PFSK-1 (cell line): ENCODE measurements at regions not wholly inside any gene's neighbourhood (a gene's known extent, or its start where the extent isn't known, plus 50 kb on each side); places are given as distances from the start of the nearest gene placed in this dataset.

Source experiments
- FOXP2 ChIP-seq: optimal IDR thresholded peaks from 2 replicates; pipeline ENCODE3; 2011; ENCODE audit warnings: borderline replicate concordance, control low read depth, inconsistent platforms; ENCODE audit not compliant: insufficient read depth; ENCODE audit errors: extremely low read length, extremely low read depth
- POLR2AphosphoS5 ChIP-seq: IDR thresholded peaks from 2 replicates; pipeline ENCODE4 v1.6.1; 2012; ENCODE audit warnings: low read depth, mild to moderate bottlenecking, control low read depth, low read length, moderate library complexity
- REST ChIP-seq, 2 experiments: IDR thresholded peaks; 2 replicates each; pipeline versions ENCODE4 v1.6.1 to v1.8.0; 2011 to 2012; ENCODE audit warnings: low read depth in 2 of 2, low read length in 2 of 2, control low read depth in 1 of 2, inconsistent platforms in 1 of 2, mild to moderate bottlenecking in 1 of 2, moderate library complexity in 1 of 2; ENCODE audit not compliant: insufficient read depth in 1 of 2
- SIN3A ChIP-seq: IDR thresholded peaks from 2 replicates; pipeline ENCODE4 v1.6.1; 2012; ENCODE audit warnings: mild to moderate bottlenecking, low read length, moderate library complexity, borderline replicate concordance; ENCODE audit not compliant: insufficient read depth
- TAF1 ChIP-seq: IDR thresholded peaks from 2 replicates; pipeline ENCODE4 v1.6.1; 2012; ENCODE audit warnings: low read length, control low read depth, borderline replicate concordance; ENCODE audit not compliant: insufficient read depth

GRCh38 chr5:18465833-18466681 is 831.8 kb downstream of the TAF11L14 start:
- TF ChIP-seq FOXP2 (no peak), TAF1 (no peak), POLR2AphosphoS5 (no peak), REST (IDR thresholded peaks at IDR 0.05; ENCODE audit: insufficient read depth in 1 of 2, low read depth in 2 of 2, low read length in 2 of 2) (no peak), SIN3A (no peak)

- no peak for TF ChIP-seq POLR2AphosphoS5
These were observed 832.5 kb downstream of the TAF11L14 start for GRCh38 chr5:18466731-18467130.

GRCh38 chr5:18483451-18483850 is 849.2 kb downstream of the TAF11L14 start:
- TF ChIP-seq TAF1 (no peak), FOXP2 (no peak), REST (IDR thresholded peaks at IDR 0.05; ENCODE audit: insufficient read depth in 1 of 2, low read depth in 2 of 2, low read length in 2 of 2) (no peak)

- no peak for TF ChIP-seq SIN3A
- no peak for TF ChIP-seq TAF1
- no peak for TF ChIP-seq REST (IDR thresholded peaks at IDR 0.05; ENCODE audit: insufficient read depth in 1 of 2, low read depth in 2 of 2, low read length in 2 of 2)
- no peak for TF ChIP-seq POLR2AphosphoS5
- TF ChIP-seq FOXP2: no peak
These were observed 853.7 kb downstream of the TAF11L14 start for GRCh38 chr5:18487928-18488480.

GRCh38 chr5:18489703-18490102 is 855.4 kb downstream of the TAF11L14 start:
- TF ChIP-seq REST (IDR thresholded peaks at IDR 0.05; ENCODE audit: insufficient read depth in 1 of 2, low read depth in 2 of 2, low read length in 2 of 2) (no peak), SIN3A (no peak), POLR2AphosphoS5 (no peak), TAF1 (no peak), FOXP2 (no peak)
